Neural cell (in vitro differentiated cells): ENCODE measurements at regions not wholly inside any gene's neighbourhood (a gene's known extent, or its start where the extent isn't known, plus 50 kb on each side); places are given as distances from the start of the nearest gene placed in this dataset.

ENCODE experiments used
- CTCF ChIP-seq: fragments of 450-650 bp; IDR thresholded peaks from 2 replicates; pipeline ENCODE4 v1.5.1; 2014; ENCODE audit warnings: antibody characterized with exemption, mild to moderate bottlenecking, moderate library complexity; ENCODE audit not compliant: poor library complexity, severe bottlenecking
- EP300 ChIP-seq: fragments of 450-650 bp; conservative IDR thresholded peaks from 2 replicates; pipeline ENCODE4 v1.6.1; 2014; ENCODE audit warnings: antibody characterized with exemption, mild to moderate bottlenecking, moderate library complexity; ENCODE audit not compliant: poor library complexity, severe bottlenecking
- SMC3 ChIP-seq: fragments of 450-650 bp; conservative IDR thresholded peaks from 2 replicates; pipeline ENCODE4 v1.6.1; 2014; ENCODE audit warnings: antibody characterized with exemption, mild to moderate bottlenecking, moderate library complexity; ENCODE audit not compliant: poor library complexity

- TF ChIP-seq CTCF (no peak), SMC3 (no peak), EP300 (no peak)
Measured at GRCh38 chr2:56969513-56969912, 785.7 kb downstream of the CCDC85A start.
